Tibial nerve (tissue), 4 donors: ENCODE measurements at regions not wholly inside any gene's neighbourhood (a gene's known extent, or its start where the extent isn't known, plus 50 kb on each side); places are given as distances from the start of the nearest gene placed in this dataset.

Experiments
- DNase-seq, 2 donors: peaks; one replicate each; pipeline ENCODE4 v3.0.0-alpha.2; 2019; ENCODE audit warnings: low spot score in 2 of 2
- H3K27ac ChIP-seq, 4 donors: fragments of 200-600 bp; sonication (generic) in 3 of 4; one replicate each; pipeline ENCODE4 v1.5.1; 2017 to 2019; ENCODE audit warnings: mild to moderate bottlenecking in 1 of 4
- H3K27me3 ChIP-seq, 2 donors: fragments of 200-600 bp; sonication (generic) in 1 of 2; one replicate each; pipeline versions ENCODE4 v1.5.1 to v1.6.0; 2017 to 2019
- H3K36me3 ChIP-seq, 3 donors: fragments of 200-600 bp; sonication (generic); one replicate each; pipeline ENCODE4 v1.5.1; 2018 to 2019
- H3K4me1 ChIP-seq, 4 donors: fragments of 200-600 bp; sonication (generic) in 3 of 4; one replicate each; pipeline ENCODE4 v1.5.1; 2017 to 2019
- H3K4me3 ChIP-seq, 4 donors: fragments of 200-600 bp; sonication (generic) in 3 of 4; one replicate each; pipeline ENCODE4 v1.5.1; 2017 to 2019; ENCODE audit warnings: mild to moderate bottlenecking in 1 of 4, moderate library complexity in 1 of 4
- H3K9me3 ChIP-seq, 4 donors: fragments of 200-600 bp; sonication (generic) in 3 of 4; one replicate each; pipeline ENCODE4 v1.5.1; 2017 to 2019
- CTCF ChIP-seq, 5 experiments: fragments of 200-600 bp in 3 of 5; fragments of 450-650 bp in 2 of 5; sonication (generic) in 3 of 5; IDR thresholded peaks; one replicate each; pipeline ENCODE4 v1.5.1; 2016 to 2019; ENCODE audit warnings: antibody characterized with exemption in 5 of 5, mild to moderate bottlenecking in 3 of 5, moderate library complexity in 2 of 5
- EP300 ChIP-seq, 2 donors: sonication (generic); formaldehyde crosslinking; IDR thresholded peaks; one replicate each; pipeline ENCODE4 v1.6.1; 2017; ENCODE audit warnings: antibody characterized with exemption in 2 of 2, mild to moderate bottlenecking in 1 of 2
- POLR2A ChIP-seq, 2 donors: fragments of 450-650 bp; IDR thresholded peaks; one replicate each; pipeline ENCODE4 v1.6.1; 2017; ENCODE audit warnings: antibody characterized with exemption in 2 of 2, mild to moderate bottlenecking in 2 of 2, moderate library complexity in 2 of 2
- WGBS, 2 donors: methylation state at CpG; one replicate each; pipeline ENCODE4 v1.1.5; 2018; 5-methylcytosine and 5-hydroxymethylcytosine counted together

DNA sequence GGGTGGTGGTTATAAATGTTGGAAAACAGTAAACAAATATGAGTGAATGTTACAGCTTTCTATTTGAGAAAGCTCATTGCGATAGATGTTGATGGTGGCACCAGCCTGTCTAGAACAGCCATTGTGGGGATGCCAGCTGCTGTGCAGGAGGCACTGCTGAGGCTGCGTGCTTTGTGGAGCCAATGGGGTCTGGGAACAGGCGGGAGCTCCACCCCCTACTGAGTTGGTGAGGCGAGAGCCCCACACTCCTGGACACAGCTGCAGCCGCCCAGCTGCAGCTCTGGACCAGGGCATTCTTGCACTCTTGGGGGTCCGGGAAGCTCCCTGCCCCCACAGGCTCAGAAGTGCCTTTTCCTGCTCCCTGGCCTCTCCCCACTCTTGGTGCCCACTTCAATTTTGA is 1147.1 kb upstream of the LRRTM3 start:
- no peak for TF ChIP-seq CTCF (IDR thresholded peaks at IDR 0.05)
- no peak for TF ChIP-seq EP300 (IDR thresholded peaks at IDR 0.05)
- H3K4me3 ChIP-seq: no peak overlapping the region
- no peaks in the 10 kb centered on the region for H3K36me3 ChIP-seq
- no peak overlapping the region for H3K27ac ChIP-seq
- H3K27me3 ChIP-seq: no peaks in the 10 kb centered on the region
- no peaks in the 10 kb centered on the region for H3K9me3 ChIP-seq
- WGBS, 2 donors: 86 to 97% methylated on average over 6 of the region's 6 CpGs
- no peak for DNase-seq
- no peaks in the 10 kb centered on the region for H3K4me1 ChIP-seq

- no peak for TF ChIP-seq CTCF (IDR thresholded peaks at IDR 0.05)
- DNase-seq: no peak
- Histone ChIP-seq H3K27me3 (no peaks in the 10 kb centered on the region), H3K36me3 (no peaks in the 10 kb centered on the region), H3K4me3 (no peak overlapping the region), H3K9me3 (no peaks in the 10 kb centered on the region), H3K27ac (no peak overlapping the region), H3K4me1 (no peaks in the 10 kb centered on the region)
- 87 to 91% methylated on average over 3 to 4 of the region's 5 CpGs for WGBS, 2 donors
Observed at GRCh38 chr10:65779985-65780384, 1145.9 kb upstream of the LRRTM3 start.

DNA sequence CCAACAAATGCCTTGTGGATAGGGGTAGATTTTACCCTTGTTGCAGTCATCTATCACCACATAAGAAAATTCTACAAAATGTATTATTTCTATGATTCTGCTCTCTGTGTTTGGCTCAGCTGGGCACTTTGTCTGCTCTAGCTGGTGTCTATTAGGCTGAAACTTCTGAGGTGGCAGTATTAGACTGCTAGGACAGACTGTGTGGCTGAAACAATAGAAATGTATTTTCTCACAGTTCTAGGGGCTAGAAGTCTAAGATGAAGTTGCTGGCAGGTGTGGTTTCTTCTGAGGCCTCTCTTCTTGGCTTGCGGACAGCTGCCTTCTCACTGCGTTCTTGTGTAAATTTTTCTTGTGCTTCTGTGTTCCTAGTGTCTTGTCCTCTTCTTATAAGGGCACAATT is 1139.6 kb upstream of the LRRTM3 start:
- no peak for TF ChIP-seq EP300 (IDR thresholded peaks at IDR 0.05)
- no peak for TF ChIP-seq CTCF (IDR thresholded peaks at IDR 0.05)
- TF ChIP-seq POLR2A (IDR thresholded peaks at IDR 0.05): no peak
- DNase-seq: no peak
- H3K27me3 ChIP-seq: no peaks in the 10 kb centered on the region
- H3K27ac ChIP-seq: no peak overlapping the region
- H3K36me3 ChIP-seq: no peaks in the 10 kb centered on the region
- H3K9me3 ChIP-seq: no peaks in the 10 kb centered on the region
- no peak overlapping the region for H3K4me3 ChIP-seq
- WGBS, 2 donors: 90 to 92% methylated on average over 2 of the region's 2 CpGs
- no peaks in the 10 kb centered on the region for H3K4me1 ChIP-seq

- H3K4me1 ChIP-seq: no peaks in the 10 kb centered on the region
- 73 to 86% methylated on average over 1 of the region's 1 CpG for WGBS, 2 donors
- H3K4me3 ChIP-seq: no peak overlapping the region
- H3K36me3 ChIP-seq: no peaks in the 10 kb centered on the region
- no peak overlapping the region for H3K27ac ChIP-seq
- H3K27me3 ChIP-seq: no peaks in the 10 kb centered on the region
- no peaks in the 10 kb centered on the region for H3K9me3 ChIP-seq
- no peak for TF ChIP-seq POLR2A (IDR thresholded peaks at IDR 0.05)
- no peak for TF ChIP-seq CTCF (IDR thresholded peaks at IDR 0.05)
- no peak for DNase-seq
Observed at GRCh38 chr10:65787571-65787970, 1138.3 kb upstream of the LRRTM3 start.

DNA sequence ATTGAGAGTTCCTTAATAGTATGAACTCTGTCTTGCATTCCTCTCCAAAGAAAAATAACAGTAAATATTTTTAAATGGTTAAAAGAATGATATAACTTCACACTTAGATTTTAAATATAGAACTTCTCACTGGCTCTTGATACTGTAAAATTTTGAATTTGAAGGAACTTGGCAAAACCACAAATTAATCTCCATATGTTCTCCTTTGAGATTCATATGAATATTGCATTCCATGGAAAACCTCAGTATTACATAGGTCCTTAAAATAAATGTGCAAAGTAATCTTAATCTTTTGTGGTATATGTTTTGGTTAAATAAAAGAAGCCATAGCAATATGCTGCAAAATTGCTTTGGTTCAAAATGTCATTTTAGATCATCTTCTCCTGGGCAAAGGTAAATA is 1137.6 kb upstream of the LRRTM3 start:
- TF ChIP-seq CTCF (IDR thresholded peaks at IDR 0.05) (no peak), EP300 (IDR thresholded peaks at IDR 0.05) (no peak), POLR2A (IDR thresholded peaks at IDR 0.05) (no peak)
- H3K9me3 ChIP-seq: no peaks in the 10 kb centered on the region
- no peak overlapping the region for H3K4me3 ChIP-seq
- H3K27me3 ChIP-seq: no peaks in the 10 kb centered on the region
- H3K27ac ChIP-seq: no peak overlapping the region
- no peak for DNase-seq
- H3K4me1 ChIP-seq: no peaks in the 10 kb centered on the region
- no peaks in the 10 kb centered on the region for H3K36me3 ChIP-seq
